Thoracic aorta (tissue), 2 donors: ENCODE measurements at regions not wholly inside any gene's neighbourhood (a gene's known extent, or its start where the extent isn't known, plus 50 kb on each side); places are given as distances from the start of the nearest gene placed in this dataset.

ENCODE experiments used
- ATAC-seq: fragments of 150-250 bp; one replicate; pipeline ENCODE4 v1.8.0; 2017; ENCODE audit warnings: low read depth; ENCODE audit not compliant: insufficient number of reproducible peaks, low FRiP score
- DNase-seq: peaks from one replicate; pipeline ENCODE4 v3.0.0-alpha.2; 2020; ENCODE audit warnings: low spot score
- H3K27ac ChIP-seq, 2 donors: fragments of 200-600 bp; sonication (generic); 1 replicate in 1 of 2; 2 replicates in 1 of 2; pipeline ENCODE4 v1.5.1; 2016; ENCODE audit warnings: mild to moderate bottlenecking in 2 of 2, moderate library complexity in 2 of 2
- H3K27me3 ChIP-seq: fragments of 200-600 bp; sonication (generic); replicated peaks from 2 replicates; pipeline ENCODE4 v1.6.0; 2016; ENCODE audit warnings: mild to moderate bottlenecking; ENCODE audit not compliant: insufficient read depth
- H3K36me3 ChIP-seq: fragments of 200-600 bp; sonication (generic); one replicate; pipeline ENCODE4 v1.5.1; 2016
- H3K4me1 ChIP-seq, 2 donors: fragments of 200-600 bp; sonication (generic); 1 replicate in 1 of 2; 2 replicates in 1 of 2; pipeline versions ENCODE4 v1.5.1 to v1.6.0; 2016; ENCODE audit warnings: low read depth in 2 of 2, mild to moderate bottlenecking in 1 of 2; ENCODE audit not compliant: control insufficient read depth in 1 of 2
- H3K4me3 ChIP-seq: fragments of 200-600 bp; sonication (generic); 2 replicates; pipeline ENCODE4 v1.5.1; 2016; ENCODE audit warnings: mild to moderate bottlenecking
- H3K9me3 ChIP-seq: fragments of 200-600 bp; sonication (generic); 2 replicates; pipeline ENCODE4 v1.5.1; 2016
- CTCF ChIP-seq: fragments of 200-600 bp; sonication (generic); IDR thresholded peaks from one replicate; pipeline ENCODE4 v1.5.1; 2019; ENCODE audit warnings: antibody characterized with exemption

DNA sequence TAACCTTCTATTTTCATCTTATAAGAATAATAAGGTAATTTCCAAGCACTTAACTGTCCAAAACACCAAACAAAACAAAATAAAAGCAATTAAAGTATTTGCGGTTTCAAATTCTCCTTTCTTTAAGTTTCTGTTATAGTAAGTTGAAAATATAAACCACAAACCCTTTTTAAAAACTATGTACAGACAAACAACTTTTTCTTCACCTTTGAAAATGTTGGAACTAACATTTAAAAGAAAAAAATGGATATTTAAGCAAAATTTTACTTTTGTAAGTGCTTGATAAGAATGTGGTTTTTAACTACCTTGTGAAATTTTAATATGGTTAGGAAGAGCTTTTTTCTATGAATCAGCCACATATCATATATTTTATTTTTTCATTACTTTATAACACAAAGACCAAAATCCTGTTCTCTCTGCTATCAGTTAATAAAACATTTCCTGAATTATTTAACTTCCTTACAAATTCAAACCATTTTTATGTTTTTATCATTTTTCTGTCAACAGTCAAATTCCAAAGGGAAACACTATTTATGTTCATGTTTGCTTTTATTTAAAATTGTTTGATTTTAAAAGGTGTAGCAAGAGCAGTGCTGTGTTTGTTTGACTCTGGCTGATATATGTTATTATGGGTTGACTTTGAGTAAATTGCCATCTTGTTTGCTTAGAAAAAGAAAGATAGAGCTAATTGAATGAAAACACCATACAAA is 554.1 kb upstream of the KLHL1 start:
- Histone ChIP-seq H3K27ac (no peak overlapping the region), H3K9me3 (no peaks in the 10 kb centered on the region), H3K4me3 (no peak overlapping the region), H3K36me3 (no peaks in the 10 kb centered on the region), H3K4me1 (no peaks in the 10 kb centered on the region), H3K27me3 (no peaks in the 10 kb centered on the region)
- ATAC-seq (no peak), DNase-seq (no peak)
- TF ChIP-seq CTCF: no peak

GRCh38 chr13:70644052-70644451 is 535.8 kb upstream of the KLHL1 start:
- no peaks in the 10 kb centered on the region for H3K27me3 ChIP-seq
- H3K4me3 ChIP-seq: no peak overlapping the region
- DNase-seq (no peak), ATAC-seq (no peak)
- H3K9me3 ChIP-seq: no peaks in the 10 kb centered on the region
- no peak overlapping the region for H3K27ac ChIP-seq
- H3K4me1 ChIP-seq: no peaks in the 10 kb centered on the region
- H3K36me3 ChIP-seq: no peaks in the 10 kb centered on the region
- TF ChIP-seq CTCF: no peak

- DNase-seq: no peak
- H3K27ac ChIP-seq: no peak overlapping the region
- no peak for TF ChIP-seq CTCF
- no peaks in the 10 kb centered on the region for H3K36me3 ChIP-seq
- no peak for ATAC-seq
- no peaks in the 10 kb centered on the region for H3K9me3 ChIP-seq
- no peak overlapping the region for H3K4me3 ChIP-seq
- no peaks in the 10 kb centered on the region for H3K27me3 ChIP-seq
- no peaks in the 10 kb centered on the region for H3K4me1 ChIP-seq
Observed at GRCh38 chr13:70634893-70635292, 526.6 kb upstream of the KLHL1 start.

DNA sequence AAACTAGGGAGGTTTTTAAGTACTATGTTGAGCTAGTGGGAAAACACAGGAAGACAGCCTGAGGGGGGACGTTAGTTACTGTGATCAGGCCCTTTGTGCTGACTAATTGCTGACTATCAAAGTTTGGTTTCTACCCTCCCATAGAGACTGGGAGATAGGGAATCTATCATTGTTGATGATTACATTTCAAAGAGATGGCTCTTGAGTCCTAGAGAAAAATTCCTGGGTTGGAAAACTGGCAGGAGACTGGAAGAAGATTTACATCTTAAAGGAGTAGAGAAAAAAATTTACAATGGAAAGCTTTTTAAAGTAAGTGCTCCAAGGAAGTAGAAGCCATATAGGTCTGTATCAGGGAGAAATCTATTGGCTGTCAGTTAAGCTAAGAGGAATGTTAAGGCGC is 522.0 kb upstream of the KLHL1 start:
- Histone ChIP-seq H3K27me3 (no peaks in the 10 kb centered on the region), H3K36me3 (no peaks in the 10 kb centered on the region), H3K9me3 (no peaks in the 10 kb centered on the region), H3K4me3 (no peak overlapping the region), H3K4me1 (no peaks in the 10 kb centered on the region), H3K27ac (no peak overlapping the region)
- ATAC-seq (no peak), DNase-seq (no peak)
- no peak for TF ChIP-seq CTCF

DNA sequence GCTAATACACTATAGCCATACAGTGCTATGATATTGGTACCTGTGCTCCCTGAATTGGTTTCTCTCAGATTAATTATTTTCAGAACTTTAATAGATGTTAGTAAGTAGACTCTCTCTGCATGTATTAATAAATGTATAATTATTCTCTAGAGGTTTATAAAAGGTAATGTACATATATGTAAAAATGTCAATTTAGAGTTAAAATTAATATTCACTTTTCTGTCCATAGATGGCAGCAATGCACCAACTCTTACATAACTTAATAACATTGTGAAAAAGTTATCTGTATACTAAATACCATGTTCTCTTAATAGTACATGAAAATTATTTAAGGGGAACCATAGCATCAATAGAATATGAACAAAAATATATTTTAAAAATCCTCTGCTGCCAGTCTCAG is 515.0 kb upstream of the KLHL1 start:
- Histone ChIP-seq H3K27ac (no peak overlapping the region), H3K36me3 (no peaks in the 10 kb centered on the region), H3K9me3 (no peaks in the 10 kb centered on the region), H3K27me3 (no peaks in the 10 kb centered on the region), H3K4me3 (no peak overlapping the region), H3K4me1 (no peaks in the 10 kb centered on the region)
- ATAC-seq: no peak
- no peak for TF ChIP-seq CTCF
- no peak for DNase-seq
